ENCODE measurements at regions not wholly inside any gene's neighbourhood (a gene's known extent, or its start where the extent isn't known, plus 50 kb on each side); places are given as distances from the start of the nearest gene placed in this dataset.

DNA sequence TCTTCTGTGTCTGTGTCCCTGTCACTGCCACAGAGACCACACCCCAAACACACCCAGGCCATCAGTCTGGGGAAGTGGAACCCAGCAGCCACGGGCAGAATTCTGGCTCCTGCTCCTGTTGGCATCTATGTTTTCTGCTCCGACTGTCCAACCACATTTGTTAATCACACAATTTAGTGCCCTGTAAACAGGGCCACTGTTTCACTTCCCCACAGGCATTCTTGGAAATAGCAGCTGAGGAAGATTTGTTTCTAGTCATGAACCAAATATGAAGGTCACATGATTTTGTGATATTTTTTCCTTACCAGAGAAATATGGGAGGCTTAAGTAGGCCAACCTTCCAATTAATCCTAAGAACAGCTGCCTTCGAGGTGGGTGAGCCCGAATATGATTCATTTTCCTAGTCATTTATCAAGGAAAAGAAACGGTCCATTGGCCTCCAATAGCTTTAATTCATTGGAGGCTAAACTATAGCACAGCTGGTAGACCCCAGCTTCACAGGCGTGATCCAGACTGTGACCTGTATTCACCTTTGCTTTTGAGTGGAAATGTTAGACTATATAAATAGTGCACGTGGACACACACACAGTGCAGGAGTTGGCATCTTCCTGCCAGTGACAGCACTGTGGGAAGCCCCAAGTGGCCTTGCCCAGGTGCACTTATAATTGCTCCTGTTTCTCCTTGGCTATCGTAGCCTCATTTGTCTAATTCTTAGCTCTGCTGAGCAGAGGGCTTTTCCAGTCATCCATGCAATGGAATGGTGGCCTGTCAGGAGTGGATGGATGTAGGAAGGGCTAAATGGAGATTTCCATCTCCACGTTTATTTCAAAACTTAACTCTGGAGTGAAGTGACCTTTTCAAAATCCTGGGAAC lies 267.9 kb downstream of the LPIN1 start:
- TF ChIP-seq, protein P1, sequence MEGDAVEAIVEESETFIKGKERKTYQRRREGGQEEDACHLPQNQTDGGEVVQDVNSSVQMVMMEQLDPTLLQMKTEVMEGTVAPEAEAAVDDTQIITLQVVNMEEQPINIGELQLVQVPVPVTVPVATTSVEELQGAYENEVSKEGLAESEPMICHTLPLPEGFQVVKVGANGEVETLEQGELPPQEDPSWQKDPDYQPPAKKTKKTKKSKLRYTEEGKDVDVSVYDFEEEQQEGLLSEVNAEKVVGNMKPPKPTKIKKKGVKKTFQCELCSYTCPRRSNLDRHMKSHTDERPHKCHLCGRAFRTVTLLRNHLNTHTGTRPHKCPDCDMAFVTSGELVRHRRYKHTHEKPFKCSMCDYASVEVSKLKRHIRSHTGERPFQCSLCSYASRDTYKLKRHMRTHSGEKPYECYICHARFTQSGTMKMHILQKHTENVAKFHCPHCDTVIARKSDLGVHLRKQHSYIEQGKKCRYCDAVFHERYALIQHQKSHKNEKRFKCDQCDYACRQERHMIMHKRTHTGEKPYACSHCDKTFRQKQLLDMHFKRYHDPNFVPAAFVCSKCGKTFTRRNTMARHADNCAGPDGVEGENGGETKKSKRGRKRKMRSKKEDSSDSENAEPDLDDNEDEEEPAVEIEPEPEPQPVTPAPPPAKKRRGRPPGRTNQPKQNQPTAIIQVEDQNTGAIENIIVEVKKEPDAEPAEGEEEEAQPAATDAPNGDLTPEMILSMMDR (IDR thresholded peaks at IDR 0.05), result no peak
- TF ChIP-seq, protein P2, sequence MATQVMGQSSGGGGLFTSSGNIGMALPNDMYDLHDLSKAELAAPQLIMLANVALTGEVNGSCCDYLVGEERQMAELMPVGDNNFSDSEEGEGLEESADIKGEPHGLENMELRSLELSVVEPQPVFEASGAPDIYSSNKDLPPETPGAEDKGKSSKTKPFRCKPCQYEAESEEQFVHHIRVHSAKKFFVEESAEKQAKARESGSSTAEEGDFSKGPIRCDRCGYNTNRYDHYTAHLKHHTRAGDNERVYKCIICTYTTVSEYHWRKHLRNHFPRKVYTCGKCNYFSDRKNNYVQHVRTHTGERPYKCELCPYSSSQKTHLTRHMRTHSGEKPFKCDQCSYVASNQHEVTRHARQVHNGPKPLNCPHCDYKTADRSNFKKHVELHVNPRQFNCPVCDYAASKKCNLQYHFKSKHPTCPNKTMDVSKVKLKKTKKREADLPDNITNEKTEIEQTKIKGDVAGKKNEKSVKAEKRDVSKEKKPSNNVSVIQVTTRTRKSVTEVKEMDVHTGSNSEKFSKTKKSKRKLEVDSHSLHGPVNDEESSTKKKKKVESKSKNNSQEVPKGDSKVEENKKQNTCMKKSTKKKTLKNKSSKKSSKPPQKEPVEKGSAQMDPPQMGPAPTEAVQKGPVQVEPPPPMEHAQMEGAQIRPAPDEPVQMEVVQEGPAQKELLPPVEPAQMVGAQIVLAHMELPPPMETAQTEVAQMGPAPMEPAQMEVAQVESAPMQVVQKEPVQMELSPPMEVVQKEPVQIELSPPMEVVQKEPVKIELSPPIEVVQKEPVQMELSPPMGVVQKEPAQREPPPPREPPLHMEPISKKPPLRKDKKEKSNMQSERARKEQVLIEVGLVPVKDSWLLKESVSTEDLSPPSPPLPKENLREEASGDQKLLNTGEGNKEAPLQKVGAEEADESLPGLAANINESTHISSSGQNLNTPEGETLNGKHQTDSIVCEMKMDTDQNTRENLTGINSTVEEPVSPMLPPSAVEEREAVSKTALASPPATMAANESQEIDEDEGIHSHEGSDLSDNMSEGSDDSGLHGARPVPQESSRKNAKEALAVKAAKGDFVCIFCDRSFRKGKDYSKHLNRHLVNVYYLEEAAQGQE (IDR thresholded peaks at IDR 0.05; ENCODE audit: insufficient read depth in 1 of 2, low read depth in 2 of 2, low read length in 1 of 2), result no peak
- TF ChIP-seq POLR2AphosphoS5 (IDR thresholded peaks at IDR 0.05; ENCODE audit: low read depth, low read length) (no peak), TCF7L2 (IDR thresholded peaks at IDR 0.05; ENCODE audit: low read depth, low read length) (no peak)

Data from Panc1 (cell line).